Sigmoid colon (tissue), 6 donors: ENCODE measurements at regions not wholly inside any gene's neighbourhood (a gene's known extent, or its start where the extent isn't known, plus 50 kb on each side); places are given as distances from the start of the nearest gene placed in this dataset.

ENCODE experiments used
- DNase-seq: peaks from one replicate; pipeline ENCODE4 v3.0.0-alpha.2; 2019
- H3K27ac ChIP-seq, 4 donors: fragments of 200-600 bp; sonication (generic); one replicate each; pipeline ENCODE4 v1.5.1; 2016 to 2019; ENCODE audit warnings: mild to moderate bottlenecking in 1 of 4
- H3K27me3 ChIP-seq, 3 donors: fragments of 200-600 bp; sonication (generic); one replicate each; pipeline ENCODE4 v1.5.1; 2019; ENCODE audit warnings: mild to moderate bottlenecking in 1 of 3
- H3K36me3 ChIP-seq, 4 donors: fragments of 200-600 bp; sonication (generic); one replicate each; pipeline ENCODE4 v1.5.1; 2016 to 2019
- H3K4me1 ChIP-seq, 4 donors: fragments of 200-600 bp; sonication (generic); one replicate each; pipeline ENCODE4 v1.5.1; 2017 to 2019
- H3K4me3 ChIP-seq, 4 donors: fragments of 200-600 bp; sonication (generic); one replicate each; pipeline ENCODE4 v1.5.1; 2017 to 2019; ENCODE audit warnings: mild to moderate bottlenecking in 2 of 4, moderate library complexity in 1 of 4
- H3K9me3 ChIP-seq, 4 donors: fragments of 200-600 bp in 3 of 4; sonication (generic) in 3 of 4; one replicate each; pipeline versions ENCODE4 v1.5.1 to v1.6.1; 2013 to 2019
- EP300 ChIP-seq, 4 donors: sonication (generic); formaldehyde crosslinking; IDR thresholded peaks; one replicate each; pipeline ENCODE4 v1.6.1; 2017; ENCODE audit warnings: antibody characterized with exemption in 4 of 4
- POLR2A ChIP-seq, 2 donors: fragments of 450-650 bp; IDR thresholded peaks; one replicate each; pipeline ENCODE4 v1.6.1; 2016; ENCODE audit warnings: antibody characterized with exemption in 2 of 2, mild to moderate bottlenecking in 2 of 2, moderate library complexity in 2 of 2
- POLR2AphosphoS5 ChIP-seq, 4 donors: sonication (generic); formaldehyde crosslinking; IDR thresholded peaks; one replicate each; pipeline ENCODE4 v1.6.1; 2017; ENCODE audit warnings: antibody characterized with exemption in 4 of 4
- WGBS, 2 donors: extraction: QIAGEN DNeasy Blood & Tissue Kit; methylation state at CpG; one replicate each; pipeline ENCODE4 v1.1.7; 2013; 5-methylcytosine and 5-hydroxymethylcytosine counted together
- intact Hi-C: fragments of 100-400 bp; cut with DNase I; formaldehyde crosslinking; loops from one replicate; pipeline ENCODE4 v1.15.1; 2023
- TF ChIP-seq, protein P1 (sequence below), 4 experiments: fragments of 450-650 bp in 3 of 4; fragments of 200-600 bp in 1 of 4; IDR thresholded peaks; one replicate each; pipeline ENCODE4 v1.5.1; 2016 to 2019; ENCODE audit warnings: antibody characterized with exemption in 4 of 4, mild to moderate bottlenecking in 3 of 4, moderate library complexity in 2 of 4
- donor health status: healthy with polysubstance abuse.
- donor health status: healthy.

DNA sequence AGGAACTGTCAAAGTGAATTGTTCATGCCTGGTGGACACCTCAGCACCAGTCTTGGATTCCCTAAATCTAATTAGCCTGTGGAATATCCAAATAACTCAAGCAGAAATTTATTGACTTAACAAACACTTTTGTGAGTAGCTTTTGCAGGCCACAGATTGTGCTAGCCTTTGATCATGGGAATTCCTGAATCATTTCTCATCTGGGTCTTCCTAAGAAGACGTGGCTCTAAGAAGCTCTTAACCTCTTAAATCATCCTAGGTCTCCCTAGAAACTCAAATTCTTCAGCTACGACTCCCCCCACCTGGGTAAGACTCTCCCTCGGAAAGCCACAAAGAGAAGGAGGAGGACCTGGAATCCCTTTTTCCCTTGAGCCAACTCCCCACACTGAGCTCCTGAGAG lies 53.8 kb upstream of the PSEN2 start:
- Histone ChIP-seq H3K4me1 (peaks cover 0 to 43% (median 35%) of the 10 kb centered on the region in 4 donors), H3K4me3 (no peak overlapping the region), H3K36me3 (no peaks in the 10 kb centered on the region), H3K27ac (peak overlapping the region in 3 of 4 donors; percentile 79 to 86 (median 83)), H3K9me3 (no peaks in the 10 kb centered on the region), H3K27me3 (no peaks in the 10 kb centered on the region)
- WGBS, 2 donors = 89 to 90% methylated on average over 3 of the region's 3 CpGs
- DNase-seq = no peak
- TF ChIP-seq POLR2A (IDR thresholded peaks at IDR 0.05) = no peak
- TF ChIP-seq, protein P1, sequence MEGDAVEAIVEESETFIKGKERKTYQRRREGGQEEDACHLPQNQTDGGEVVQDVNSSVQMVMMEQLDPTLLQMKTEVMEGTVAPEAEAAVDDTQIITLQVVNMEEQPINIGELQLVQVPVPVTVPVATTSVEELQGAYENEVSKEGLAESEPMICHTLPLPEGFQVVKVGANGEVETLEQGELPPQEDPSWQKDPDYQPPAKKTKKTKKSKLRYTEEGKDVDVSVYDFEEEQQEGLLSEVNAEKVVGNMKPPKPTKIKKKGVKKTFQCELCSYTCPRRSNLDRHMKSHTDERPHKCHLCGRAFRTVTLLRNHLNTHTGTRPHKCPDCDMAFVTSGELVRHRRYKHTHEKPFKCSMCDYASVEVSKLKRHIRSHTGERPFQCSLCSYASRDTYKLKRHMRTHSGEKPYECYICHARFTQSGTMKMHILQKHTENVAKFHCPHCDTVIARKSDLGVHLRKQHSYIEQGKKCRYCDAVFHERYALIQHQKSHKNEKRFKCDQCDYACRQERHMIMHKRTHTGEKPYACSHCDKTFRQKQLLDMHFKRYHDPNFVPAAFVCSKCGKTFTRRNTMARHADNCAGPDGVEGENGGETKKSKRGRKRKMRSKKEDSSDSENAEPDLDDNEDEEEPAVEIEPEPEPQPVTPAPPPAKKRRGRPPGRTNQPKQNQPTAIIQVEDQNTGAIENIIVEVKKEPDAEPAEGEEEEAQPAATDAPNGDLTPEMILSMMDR (IDR thresholded peaks at IDR 0.05) = no peak
- no peak for TF ChIP-seq EP300 (IDR thresholded peaks at IDR 0.05)
- no peak for TF ChIP-seq POLR2AphosphoS5 (IDR thresholded peaks at IDR 0.05)
- intact Hi-C loops = no loop called here

DNA sequence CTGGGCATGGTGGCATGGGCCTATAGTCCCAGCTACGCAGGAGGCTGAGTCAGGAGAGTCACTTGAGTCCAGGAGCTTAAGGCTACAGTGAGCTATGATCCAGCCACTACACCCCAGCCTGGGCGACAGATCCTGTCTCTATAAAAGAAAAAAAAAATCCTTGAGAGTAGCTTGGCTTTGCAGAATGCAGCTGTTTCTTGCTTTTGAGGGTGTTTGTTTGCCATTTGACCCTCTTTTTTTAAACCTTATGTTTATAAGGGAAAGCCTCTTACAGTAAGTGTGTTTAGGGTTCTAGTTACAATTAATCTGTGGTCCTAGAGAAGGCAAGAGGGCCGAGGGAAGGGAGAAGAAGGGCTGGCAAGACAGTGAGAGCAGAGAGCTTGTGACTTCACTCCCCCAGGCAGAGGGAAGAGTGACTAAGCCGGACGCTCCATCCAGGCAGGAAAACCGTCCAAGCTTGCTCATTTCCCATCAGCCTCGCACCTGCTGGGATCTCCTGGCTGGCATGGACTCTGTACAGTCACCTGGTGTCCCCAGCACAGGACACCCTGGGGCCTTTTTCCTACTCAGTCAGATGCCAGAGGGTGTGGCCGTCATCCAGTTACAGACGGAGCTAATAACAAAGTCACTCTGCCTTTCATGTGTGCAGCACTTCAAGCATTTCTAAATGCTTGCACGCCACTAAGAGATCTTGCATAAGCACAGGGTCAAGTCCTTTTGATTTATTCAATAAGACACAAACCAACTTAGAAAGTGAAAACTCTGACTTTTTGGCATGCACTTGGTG lies 55.5 kb upstream of the PSEN2 start:
- Histone ChIP-seq H3K4me3 (no peak overlapping the region), H3K27me3 (no peaks in the 10 kb centered on the region), H3K36me3 (no peaks in the 10 kb centered on the region), H3K9me3 (no peaks in the 10 kb centered on the region), H3K27ac (peak overlapping the region; percentile 79 to 86 (median 84)), H3K4me1 (peaks cover 0 to 40% (median 27%) of the 10 kb centered on the region in 4 donors)
- TF ChIP-seq POLR2AphosphoS5 (IDR thresholded peaks at IDR 0.05) (peak; percentile 45 to 94 (median 72)), EP300 (IDR thresholded peaks at IDR 0.05) (peak in 3 of 4 donors; percentile 48 to 94 (median 85)), POLR2A (IDR thresholded peaks at IDR 0.05) (no peak)
- TF ChIP-seq, protein P1 (IDR thresholded peaks at IDR 0.05) = no peak
- WGBS, 2 donors = 13 to 49% methylated on average over 10 of the region's 10 CpGs
- intact Hi-C loops = no loop called here
- peak; percentile 91 for DNase-seq

DNA sequence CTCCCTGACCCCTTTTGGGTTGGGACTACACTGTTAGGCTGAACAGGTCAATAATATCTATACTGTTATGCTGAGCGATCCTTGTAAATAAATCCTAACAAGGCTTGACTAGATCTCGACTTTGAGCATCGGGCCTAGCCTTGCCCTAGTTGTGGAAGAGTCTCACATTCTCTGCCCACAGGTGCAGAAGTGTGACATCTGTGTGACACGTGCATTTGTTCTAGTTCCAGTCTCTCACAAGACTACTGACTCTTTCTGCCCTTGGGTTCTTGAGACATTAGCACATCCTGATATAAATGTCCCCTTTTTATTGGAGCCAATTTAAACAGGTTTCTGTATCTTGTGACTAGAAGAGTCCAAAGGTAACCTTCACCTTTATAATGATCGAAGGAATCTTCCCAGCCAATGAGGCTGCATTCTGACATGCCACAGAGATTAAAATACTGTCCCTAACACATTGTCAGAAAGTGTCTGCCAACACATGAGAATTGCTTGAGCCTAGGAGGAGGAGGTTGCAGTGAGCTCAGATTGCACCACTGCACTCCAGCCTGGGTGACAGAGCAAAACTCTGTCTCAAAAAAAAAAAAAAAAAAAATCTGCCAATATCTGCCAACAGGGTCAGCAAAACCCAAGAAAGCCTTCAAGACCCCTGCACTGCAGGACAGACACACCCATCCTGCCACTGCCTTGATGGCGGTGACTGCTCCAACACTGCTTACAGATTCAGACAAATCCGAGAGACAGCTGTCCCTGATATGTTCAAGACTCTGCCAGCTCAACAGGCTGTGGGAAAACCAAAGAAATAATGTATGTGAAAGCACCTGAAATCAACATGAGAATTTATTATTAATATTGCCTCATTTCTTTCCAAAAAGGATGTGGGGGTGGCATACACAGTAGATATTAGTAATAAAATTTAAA lies 56.5 kb upstream of the PSEN2 start:
- Histone ChIP-seq H3K27me3 (no peaks in the 10 kb centered on the region), H3K27ac (peak overlapping the region; percentile 79 to 86 (median 84)), H3K4me1 (peaks cover 0 to 47% (median 30%) of the 10 kb centered on the region in 4 donors), H3K36me3 (no peaks in the 10 kb centered on the region), H3K4me3 (no peak overlapping the region), H3K9me3 (no peaks in the 10 kb centered on the region)
- no peak for TF ChIP-seq POLR2A (IDR thresholded peaks at IDR 0.05)
- TF ChIP-seq EP300 (IDR thresholded peaks at IDR 0.05) = no peak
- TF ChIP-seq, protein P1 (IDR thresholded peaks at IDR 0.05) = no peak
- no peak for TF ChIP-seq POLR2AphosphoS5 (IDR thresholded peaks at IDR 0.05)
- intact Hi-C loops = no loop called here
- 60 to 88% methylated on average over 7 of the region's 7 CpGs for WGBS, 2 donors
- DNase-seq = no peak

DNA sequence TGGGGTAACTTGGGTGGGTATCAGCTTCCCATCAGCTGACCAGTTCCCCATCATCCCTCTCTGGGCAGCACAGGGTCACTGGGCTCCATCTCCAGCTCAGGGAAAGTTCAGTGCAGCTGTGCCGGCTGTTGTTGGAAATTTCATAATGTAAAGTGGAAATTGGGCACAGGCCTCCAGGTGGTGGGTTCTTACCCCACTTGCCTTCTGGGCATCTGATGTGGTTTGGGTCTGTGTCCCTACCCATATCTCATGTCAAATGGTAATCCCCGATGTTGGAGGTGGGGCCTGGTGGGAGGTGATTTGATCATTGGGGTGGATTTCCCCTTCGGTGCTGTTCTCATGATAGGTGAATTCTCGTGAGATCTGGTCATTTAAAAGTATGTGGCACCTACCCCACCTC lies 59.7 kb upstream of the PSEN2 start:
- TF ChIP-seq POLR2A (IDR thresholded peaks at IDR 0.05) = no peak
- TF ChIP-seq, protein P1 (IDR thresholded peaks at IDR 0.05) = no peak
- no peak for TF ChIP-seq EP300 (IDR thresholded peaks at IDR 0.05)
- no peak for TF ChIP-seq POLR2AphosphoS5 (IDR thresholded peaks at IDR 0.05)
- Histone ChIP-seq H3K9me3 (no peaks in the 10 kb centered on the region), H3K4me1 (peaks cover 0 to 35% (median 23%) of the 10 kb centered on the region in 4 donors), H3K36me3 (no peaks in the 10 kb centered on the region), H3K27me3 (no peaks in the 10 kb centered on the region), H3K4me3 (no peak overlapping the region), H3K27ac (peak overlapping the region in 3 of 4 donors; percentile 7 to 71 (median 69))
- peak; percentile 40 for DNase-seq
- WGBS, 2 donors = 96 to 98% methylated on average over 4 of the region's 4 CpGs
- intact Hi-C loops = no loop called here
